Stimulated activated CD4-positive, alpha-beta T cell treated with anti-CD3 and anti-CD28 coated beads, Interleukin-1b, Interleukin-23, amount 100 ng/mL, for 1 hour (primary cell): ENCODE measurements at regions not wholly inside any gene's neighbourhood (a gene's known extent, or its start where the extent isn't known, plus 50 kb on each side); places are given as distances from the start of the nearest gene placed in this dataset.

Experiments
- DNase-seq, 2 donors: peaks; one replicate each; pipeline ENCODE4 v3.0.0-alpha.2; 2020; ENCODE audit warnings: low read depth in 2 of 2

- no peak for DNase-seq
Measured at GRCh38 chr2:161102770-161103450, 57.3 kb upstream of the TANK start.

GRCh38 chr2:161103451-161103831 lies 56.8 kb upstream of the TANK start:
- no peak for DNase-seq

GRCh38 chr2:161104054-161104553 lies 56.1 kb upstream of the TANK start:
- DNase-seq, result no peak

- no peak for DNase-seq
Measured at GRCh38 chr2:161107265-161107664, 53.0 kb upstream of the TANK start.
